Spleen (tissue), 11 donors: ENCODE measurements at regions not wholly inside any gene's neighbourhood (a gene's known extent, or its start where the extent isn't known, plus 50 kb on each side); places are given as distances from the start of the nearest gene placed in this dataset.

Source experiments
- DNase-seq: peaks from one replicate; pipeline ENCODE4 v3.0.0-alpha.2; 2020
- H3K27ac ChIP-seq, 8 donors: fragments of 200-600 bp; sonication (generic) in 7 of 8; 1 replicate in 4 of 8; 2 replicates in 4 of 8; pipeline versions ENCODE4 v1.5.0 to v1.8.0; 2016 to 2021; ENCODE audit warnings: inconsistent platforms in 4 of 8, mild to moderate bottlenecking in 4 of 8, moderate library complexity in 1 of 8
- H3K27me3 ChIP-seq, 7 donors: fragments of 200-600 bp; sonication (generic) in 6 of 7; replicated peaks in 1 of 7; 1 replicate in 4 of 7; 2 replicates in 3 of 7; pipeline versions ENCODE4 v1.5.0 to v1.8.0; 2016 to 2021; ENCODE audit warnings: inconsistent platforms in 3 of 7, mild to moderate bottlenecking in 1 of 7
- H3K36me3 ChIP-seq, 6 donors: fragments of 200-600 bp; sonication (generic) in 5 of 6; 1 replicate in 4 of 6; 2 replicates in 2 of 6; pipeline versions ENCODE4 v1.5.0 to v1.8.0; 2016 to 2021; ENCODE audit warnings: inconsistent platforms in 2 of 6
- H3K4me1 ChIP-seq, 6 donors: fragments of 200-600 bp; sonication (generic) in 5 of 6; 1 replicate in 3 of 6; 2 replicates in 3 of 6; pipeline versions ENCODE4 v1.5.0 to v1.8.0; 2016 to 2021; ENCODE audit warnings: inconsistent platforms in 3 of 6
- H3K4me3 ChIP-seq, 8 donors: fragments of 200-600 bp; sonication (generic) in 7 of 8; 1 replicate in 4 of 8; 2 replicates in 4 of 8; pipeline versions ENCODE4 v1.5.0 to v1.8.0; 2016 to 2021; ENCODE audit warnings: inconsistent platforms in 4 of 8, mild to moderate bottlenecking in 4 of 8, moderate library complexity in 2 of 8
- H3K9me3 ChIP-seq, 8 donors: fragments of 200-600 bp; sonication (generic) in 7 of 8; 1 replicate in 4 of 8; 2 replicates in 4 of 8; pipeline versions ENCODE4 v1.5.0 to v1.8.0; 2016 to 2021; ENCODE audit warnings: inconsistent platforms in 4 of 8
- CTCF ChIP-seq, 11 experiments: fragments of 200-600 bp in 7 of 11; fragments of 450-650 bp in 4 of 11; sonication (generic) in 4 of 11; IDR thresholded peaks in 8 of 11; conservative IDR thresholded peaks in 3 of 11; 1 replicate in 7 of 11; 2 replicates in 4 of 11; pipeline versions ENCODE4 v1.4.0 to v1.8.0; 2016 to 2021; ENCODE audit warnings: antibody characterized with exemption in 11 of 11, inconsistent platforms in 4 of 11, mild to moderate bottlenecking in 1 of 11
- POLR2A ChIP-seq, 3 donors: fragments of 450-650 bp; IDR thresholded peaks; one replicate each; pipeline ENCODE4 v1.5.1; 2017; ENCODE audit warnings: antibody characterized with exemption in 3 of 3, mild to moderate bottlenecking in 1 of 3
- POLR2AphosphoS5 ChIP-seq, 3 donors: sonication (generic); formaldehyde crosslinking; IDR thresholded peaks; one replicate each; pipeline ENCODE4 v1.5.1; 2017; ENCODE audit warnings: antibody characterized with exemption in 3 of 3
- WGBS, 5 donors: extraction: QIAGEN DNeasy Blood & Tissue Kit in 3 of 5; methylation state at CpG; one replicate each; pipeline versions ENCODE4 v1.1.5 to v1.1.7; 2013 to 2018; 5-methylcytosine and 5-hydroxymethylcytosine counted together
- intact Hi-C: fragments of 100-400 bp; cut with DNase I; formaldehyde crosslinking; loops from one replicate; pipeline ENCODE4 v1.15.0; 2023; ENCODE audit warnings: low total_unique reads
- donor health status: healthy with polysubstance abuse.
- donor health status: DM: no; HTN: no; CAD: no; lungs with moderate emphysema.
- donor health status: DM: no; HTN: no; CAD: no.
- donor health status: Bipolar disorder and iron deficiency.
- donor health status: healthy.
- donor health status: DM: no; HTN: no; CAD: no.
- donor health status: DM: yes; HTN: yes; CAD: no.

- no peak for TF ChIP-seq POLR2A (IDR thresholded peaks at IDR 0.05)
- TF ChIP-seq POLR2AphosphoS5 (IDR thresholded peaks at IDR 0.05): no peak
- no peak for TF ChIP-seq CTCF (IDR thresholded peaks at IDR 0.05 in 8 of 11, conservative IDR thresholded peaks at IDR 0.05 in 3 of 11)
- Histone ChIP-seq H3K36me3 (no peaks in the 10 kb centered on the region), H3K27ac (no peak overlapping the region), H3K4me1 (no peaks in the 10 kb centered on the region), H3K4me3 (no peak overlapping the region), H3K27me3 (no peaks in the 10 kb centered on the region), H3K9me3 (peaks cover 0 to 12% (median 0%) of the 10 kb centered on the region in 8 donors)
- intact Hi-C loops: no loop called here
- DNase-seq: no peak
- WGBS, 5 donors: 94 to 97% (median 96%) methylated on average over 27 to 37 of the region's 37 CpGs
Observed at GRCh38 chr21:23021481-23021880, 2023.3 kb downstream of the NCAM2 start.

DNA sequence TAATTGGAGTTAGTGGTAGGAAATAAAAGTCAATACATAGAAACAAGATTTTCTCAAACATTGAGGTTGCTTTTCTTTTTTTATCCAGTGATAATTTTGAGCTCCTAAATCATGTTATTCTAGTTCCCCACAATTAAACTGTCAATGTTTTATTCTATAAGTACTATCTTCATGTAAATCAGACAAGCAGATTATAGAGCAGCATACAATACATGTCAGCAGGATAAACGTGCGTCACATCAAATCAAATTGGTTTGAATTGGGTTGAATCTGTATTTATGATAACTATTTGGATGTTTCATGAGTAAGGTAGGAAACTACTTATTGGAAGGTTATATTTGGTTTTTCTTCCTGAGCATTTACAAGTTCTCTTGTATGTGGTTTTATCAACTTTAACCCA, 2028.7 kb downstream of the NCAM2 start:
- H3K9me3 ChIP-seq: peaks cover 0 to 9% (median 0%) of the 10 kb centered on the region in 8 donors
- H3K4me3 ChIP-seq: no peak overlapping the region
- TF ChIP-seq CTCF (IDR thresholded peaks at IDR 0.05 in 8 of 11, conservative IDR thresholded peaks at IDR 0.05 in 3 of 11) (no peak), POLR2AphosphoS5 (IDR thresholded peaks at IDR 0.05) (no peak), POLR2A (IDR thresholded peaks at IDR 0.05) (no peak)
- H3K27me3 ChIP-seq: no peaks in the 10 kb centered on the region
- no peak for DNase-seq
- intact Hi-C loops: no loop called here
- WGBS, 5 donors: 86 to 93% (median 92%) methylated on average over 2 of the region's 2 CpGs
- H3K27ac ChIP-seq: no peak overlapping the region
- H3K4me1 ChIP-seq: no peaks in the 10 kb centered on the region
- no peaks in the 10 kb centered on the region for H3K36me3 ChIP-seq

DNA sequence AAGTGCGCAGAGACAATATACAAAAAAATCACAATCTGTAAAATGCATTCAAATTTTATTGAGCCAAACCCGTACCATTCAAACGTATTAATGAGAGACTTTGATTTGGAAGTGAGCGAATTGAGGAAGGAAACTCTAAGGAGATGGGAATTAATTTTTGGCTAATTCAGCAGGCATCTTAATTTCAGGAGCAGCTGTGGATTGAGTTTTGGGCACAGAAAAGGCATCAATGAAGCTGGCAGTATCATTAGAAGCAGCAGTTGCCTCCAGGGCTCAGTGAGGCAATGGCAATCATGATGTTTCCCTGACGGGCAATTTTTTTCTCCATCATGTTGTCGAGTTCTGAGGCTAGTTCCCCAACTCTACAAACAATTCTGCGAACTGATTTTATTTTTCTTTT, 2041.6 kb downstream of the NCAM2 start:
- Histone ChIP-seq H3K27me3 (no peaks in the 10 kb centered on the region), H3K36me3 (no peaks in the 10 kb centered on the region), H3K27ac (no peak overlapping the region), H3K9me3 (no peaks in the 10 kb centered on the region), H3K4me3 (no peak overlapping the region), H3K4me1 (no peaks in the 10 kb centered on the region)
- TF ChIP-seq CTCF (IDR thresholded peaks at IDR 0.05 in 8 of 11, conservative IDR thresholded peaks at IDR 0.05 in 3 of 11) (no peak), POLR2AphosphoS5 (IDR thresholded peaks at IDR 0.05) (no peak), POLR2A (IDR thresholded peaks at IDR 0.05) (no peak)
- 32 to 79% (median 62%) methylated on average over 7 of the region's 7 CpGs for WGBS, 5 donors
- intact Hi-C loops: no loop called here
- no peak for DNase-seq

- TF ChIP-seq POLR2AphosphoS5 (IDR thresholded peaks at IDR 0.05) (no peak), CTCF (IDR thresholded peaks at IDR 0.05 in 8 of 11, conservative IDR thresholded peaks at IDR 0.05 in 3 of 11) (no peak), POLR2A (IDR thresholded peaks at IDR 0.05) (no peak)
- DNase-seq: no peak
- Histone ChIP-seq H3K4me1 (no peaks in the 10 kb centered on the region), H3K27ac (no peak overlapping the region), H3K4me3 (no peak overlapping the region), H3K36me3 (no peaks in the 10 kb centered on the region), H3K9me3 (no peaks in the 10 kb centered on the region), H3K27me3 (no peaks in the 10 kb centered on the region)
- WGBS, 5 donors: 55 to 75% (median 72%) methylated on average over 1 of the region's 1 CpG
- intact Hi-C loops: no loop called here
Observed at GRCh38 chr21:23045955-23046354, 2047.7 kb downstream of the NCAM2 start.
